Activated T-cell treated with anti-CD3 and anti-CD28 coated beads, Interleukin-2, amount 50 U/mL, for 72 hours (primary cell): ENCODE measurements at regions not wholly inside any gene's neighbourhood (a gene's known extent, or its start where the extent isn't known, plus 50 kb on each side); places are given as distances from the start of the nearest gene placed in this dataset.

Experiments used
- ATAC-seq, 2 donors: fragments of 150-1000 bp; cut with Tn5 transposase; replicated peaks in 1 of 2; 2 replicates each; pipeline ENCODE4 v1.10.0; 2021; ENCODE audit warnings: moderate library complexity in 2 of 2, mild to moderate bottlenecking in 1 of 2
- DNase-seq, 2 donors: peaks; one replicate each; pipeline ENCODE4 v3.0.0; 2021 to 2022; ENCODE audit warnings: mixed read lengths in 1 of 2
- H3K27ac Mint-ChIP-seq: one replicate; pipeline ENCODE4 v1.8.0; 2022; ENCODE audit warnings: mild to moderate bottlenecking, moderate library complexity, mixed read lengths
- H3K27me3 Mint-ChIP-seq: one replicate; pipeline ENCODE4 v1.8.0; 2022; ENCODE audit warnings: low read depth, mixed read lengths
- H3K36me3 Mint-ChIP-seq, 2 donors: one replicate each; pipeline ENCODE4 v1.8.0; 2022; ENCODE audit warnings: mixed read lengths in 2 of 2, mild to moderate bottlenecking in 1 of 2; ENCODE audit not compliant: insufficient read depth in 2 of 2
- H3K4me1 Mint-ChIP-seq: one replicate; pipeline ENCODE4 v1.8.0; 2022; ENCODE audit warnings: low read depth, mixed read lengths
- H3K4me3 Mint-ChIP-seq, 2 donors: one replicate each; pipeline ENCODE4 v1.8.0; 2022; ENCODE audit warnings: mild to moderate bottlenecking in 2 of 2, mixed read lengths in 2 of 2, moderate library complexity in 2 of 2
- H3K9me3 Mint-ChIP-seq, 2 donors: one replicate each; pipeline ENCODE4 v1.8.0; 2022; ENCODE audit warnings: mixed read lengths in 2 of 2

- Mint-ChIP-seq H3K36me3 (no peaks in the 10 kb centered on the region), H3K27me3 (no peaks in the 10 kb centered on the region), H3K4me1 (no peaks in the 10 kb centered on the region), H3K4me3 (no peak overlapping the region), H3K27ac (no peak overlapping the region), H3K9me3 (no peaks in the 10 kb centered on the region)
- DNase-seq: no peak
- no peak for ATAC-seq
Observed at GRCh38 chr2:216787851-216788540, 71.9 kb downstream of the TNP1 start.

- Mint-ChIP-seq H3K4me3 (no peak overlapping the region), H3K27ac (no peak overlapping the region), H3K27me3 (no peaks in the 10 kb centered on the region), H3K36me3 (no peaks in the 10 kb centered on the region), H3K4me1 (no peaks in the 10 kb centered on the region), H3K9me3 (no peaks in the 10 kb centered on the region)
- DNase-seq (no peak), ATAC-seq (no peak)
Observed at GRCh38 chr2:216786676-216787075, 73.2 kb downstream of the TNP1 start.

GRCh38 chr2:216784456-216784855, 75.4 kb downstream of the TNP1 start:
- Mint-ChIP-seq H3K4me1 (no peaks in the 10 kb centered on the region), H3K36me3 (no peaks in the 10 kb centered on the region), H3K27me3 (no peaks in the 10 kb centered on the region), H3K4me3 (no peak overlapping the region), H3K27ac (no peak overlapping the region), H3K9me3 (no peaks in the 10 kb centered on the region)
- DNase-seq (no peak), ATAC-seq (no peak)

- Mint-ChIP-seq H3K9me3 (no peaks in the 10 kb centered on the region), H3K36me3 (no peaks in the 10 kb centered on the region), H3K27me3 (no peaks in the 10 kb centered on the region), H3K4me3 (no peak overlapping the region), H3K4me1 (no peaks in the 10 kb centered on the region), H3K27ac (no peak overlapping the region)
- DNase-seq: no peak
- ATAC-seq: no peak
Observed at GRCh38 chr2:216781709-216782108, 78.2 kb downstream of the TNP1 start.

GRCh38 chr2:216780843-216781242, 79.0 kb downstream of the TNP1 start:
- ATAC-seq: no peak
- Mint-ChIP-seq H3K9me3 (no peaks in the 10 kb centered on the region), H3K27ac (no peak overlapping the region)

GRCh38 chr2:216777637-216778273, 82.1 kb downstream of the TNP1 start:
- H3K4me1 Mint-ChIP-seq: no peaks in the 10 kb centered on the region
- no peaks in the 10 kb centered on the region for H3K9me3 Mint-ChIP-seq
- no peak overlapping the region for H3K27ac Mint-ChIP-seq
- H3K4me3 Mint-ChIP-seq: no peak overlapping the region
- DNase-seq (peak; percentile 24 to 51), ATAC-seq (peak; percentile 88 to 90)
- H3K36me3 Mint-ChIP-seq: no peaks in the 10 kb centered on the region
- peaks cover 9% of the 10 kb centered on the region for H3K27me3 Mint-ChIP-seq

More at GRCh38 chr2:216780843-216781242, 79.0 kb downstream of the TNP1 start:
- H3K27me3 Mint-ChIP-seq: no peaks in the 10 kb centered on the region
- H3K4me1 Mint-ChIP-seq: no peaks in the 10 kb centered on the region
- no peaks in the 10 kb centered on the region for H3K36me3 Mint-ChIP-seq
- DNase-seq: no peak
- H3K4me3 Mint-ChIP-seq: no peak overlapping the region

GRCh38 chr2:216776066-216776850, 80.9 kb upstream of the IGFBP5 start:
- H3K27me3 Mint-ChIP-seq: peaks cover 9% of the 10 kb centered on the region
- H3K36me3 Mint-ChIP-seq: no peaks in the 10 kb centered on the region
- ATAC-seq (no peak), DNase-seq (no peak)
- H3K27ac Mint-ChIP-seq: no peak overlapping the region
- H3K4me3 Mint-ChIP-seq: no peak overlapping the region
- H3K4me1 Mint-ChIP-seq: no peaks in the 10 kb centered on the region
- peaks cover 3 to 4% of the 10 kb centered on the region in 2 donors for H3K9me3 Mint-ChIP-seq

- no peaks in the 10 kb centered on the region for H3K4me1 Mint-ChIP-seq
- no peaks in the 10 kb centered on the region for H3K36me3 Mint-ChIP-seq
- peaks cover 3 to 4% of the 10 kb centered on the region in 2 donors for H3K9me3 Mint-ChIP-seq
- no peak overlapping the region for H3K4me3 Mint-ChIP-seq
- no peak for ATAC-seq
- peaks cover 9% of the 10 kb centered on the region for H3K27me3 Mint-ChIP-seq
- DNase-seq: no peak
- H3K27ac Mint-ChIP-seq: no peak overlapping the region
Observed at GRCh38 chr2:216775043-216775453, 79.7 kb upstream of the IGFBP5 start.

GRCh38 chr2:216774620-216775019, 79.3 kb upstream of the IGFBP5 start:
- Mint-ChIP-seq H3K27me3 (peaks cover 9% of the 10 kb centered on the region), H3K4me3 (no peak overlapping the region), H3K36me3 (no peaks in the 10 kb centered on the region), H3K4me1 (no peaks in the 10 kb centered on the region), H3K27ac (no peak overlapping the region), H3K9me3 (peaks cover 3 to 4% of the 10 kb centered on the region in 2 donors)
- no peak for ATAC-seq
- DNase-seq: no peak

- ATAC-seq (no peak), DNase-seq (no peak)
- H3K36me3 Mint-ChIP-seq: no peaks in the 10 kb centered on the region
- no peak overlapping the region for H3K4me3 Mint-ChIP-seq
- peaks cover 3 to 4% of the 10 kb centered on the region in 2 donors for H3K9me3 Mint-ChIP-seq
- no peaks in the 10 kb centered on the region for H3K4me1 Mint-ChIP-seq
- H3K27ac Mint-ChIP-seq: no peak overlapping the region
- H3K27me3 Mint-ChIP-seq: peaks cover 9% of the 10 kb centered on the region
Observed at GRCh38 chr2:216774180-216774579, 78.8 kb upstream of the IGFBP5 start.

GRCh38 chr2:216773072-216773471, 77.7 kb upstream of the IGFBP5 start:
- Mint-ChIP-seq H3K9me3 (peaks cover 3 to 4% of the 10 kb centered on the region in 2 donors), H3K27ac (no peak overlapping the region), H3K27me3 (peaks cover 9% of the 10 kb centered on the region), H3K4me3 (no peak overlapping the region), H3K4me1 (no peaks in the 10 kb centered on the region), H3K36me3 (no peaks in the 10 kb centered on the region)
- no peak for ATAC-seq
- DNase-seq: no peak

GRCh38 chr2:216770717-216771116, 75.4 kb upstream of the IGFBP5 start:
- ATAC-seq: no peak
- Mint-ChIP-seq H3K36me3 (no peaks in the 10 kb centered on the region), H3K27ac (no peak overlapping the region), H3K4me1 (no peaks in the 10 kb centered on the region), H3K4me3 (no peak overlapping the region), H3K27me3 (peaks cover 10% of the 10 kb centered on the region), H3K9me3 (peaks cover 3 to 4% of the 10 kb centered on the region in 2 donors)
- no peak for DNase-seq

GRCh38 chr2:216770050-216770449, 74.7 kb upstream of the IGFBP5 start:
- Mint-ChIP-seq H3K9me3 (peaks cover 3 to 4% of the 10 kb centered on the region in 2 donors), H3K27ac (no peak overlapping the region), H3K27me3 (peaks cover 17% of the 10 kb centered on the region), H3K4me3 (no peak overlapping the region), H3K36me3 (no peaks in the 10 kb centered on the region), H3K4me1 (no peaks in the 10 kb centered on the region)
- ATAC-seq (no peak), DNase-seq (no peak)
